IPS-18a (cell line): ENCODE measurements at regions not wholly inside any gene's neighbourhood (a gene's known extent, or its start where the extent isn't known, plus 50 kb on each side); places are given as distances from the start of the nearest gene placed in this dataset.

Source experiments
- H3K27ac ChIP-seq: one replicate; pipeline ENCODE4 v1.5.1; 2013; ENCODE audit warnings: low read length
- H3K27me3 ChIP-seq: one replicate; pipeline ENCODE4 v1.6.1; 2013; ENCODE audit warnings: mild to moderate bottlenecking, low read length; ENCODE audit not compliant: control insufficient read depth, insufficient read depth
- H3K36me3 ChIP-seq: one replicate; pipeline ENCODE4 v1.6.1; 2013; ENCODE audit warnings: low read depth, low read length; ENCODE audit not compliant: control insufficient read depth
- H3K4me1 ChIP-seq: one replicate; pipeline ENCODE4 v1.6.1; 2013; ENCODE audit warnings: low read depth, low read length; ENCODE audit not compliant: control insufficient read depth
- H3K4me3 ChIP-seq: one replicate; pipeline ENCODE4 v1.5.1; 2013; ENCODE audit warnings: low read length
- H3K9ac ChIP-seq: one replicate; pipeline ENCODE4 v1.6.1; 2013; ENCODE audit warnings: mild to moderate bottlenecking, low read length, moderate library complexity
- H3K9me3 ChIP-seq: one replicate; pipeline ENCODE4 v1.6.1; 2013; ENCODE audit warnings: low read depth, low read length; ENCODE audit not compliant: control insufficient read depth

GRCh38 chr11:127236776-127237175, 236.2 kb upstream of the KIRREL3 start:
- H3K36me3 ChIP-seq, result no peaks in the 10 kb centered on the region
- H3K4me1 ChIP-seq, result no peaks in the 10 kb centered on the region
- no peaks in the 10 kb centered on the region for H3K9me3 ChIP-seq

GRCh38 chr11:127233998-127234397, 233.4 kb upstream of the KIRREL3 start:
- no peak overlapping the region for H3K27ac ChIP-seq
- H3K27me3 ChIP-seq, result no peaks in the 10 kb centered on the region
- H3K9me3 ChIP-seq, result no peaks in the 10 kb centered on the region
- no peaks in the 10 kb centered on the region for H3K4me1 ChIP-seq
- H3K36me3 ChIP-seq, result no peaks in the 10 kb centered on the region
- H3K4me3 ChIP-seq, result no peak overlapping the region
- H3K9ac ChIP-seq, result no peak overlapping the region

More at GRCh38 chr11:127236776-127237175, 236.2 kb upstream of the KIRREL3 start:
- H3K4me3 ChIP-seq, result no peak overlapping the region
- H3K9ac ChIP-seq, result no peak overlapping the region
- no peak overlapping the region for H3K27ac ChIP-seq
- no peaks in the 10 kb centered on the region for H3K27me3 ChIP-seq

- H3K9ac ChIP-seq, result no peak overlapping the region
- no peak overlapping the region for H3K4me3 ChIP-seq
- no peak overlapping the region for H3K27ac ChIP-seq
- H3K36me3 ChIP-seq, result no peaks in the 10 kb centered on the region
- no peaks in the 10 kb centered on the region for H3K9me3 ChIP-seq
- H3K4me1 ChIP-seq, result no peaks in the 10 kb centered on the region
- H3K27me3 ChIP-seq, result no peaks in the 10 kb centered on the region
Observed at GRCh38 chr11:127230392-127230791, 229.8 kb upstream of the KIRREL3 start.

- Histone ChIP-seq H3K27me3 (no peaks in the 10 kb centered on the region), H3K9me3 (no peaks in the 10 kb centered on the region), H3K4me3 (no peak overlapping the region), H3K27ac (no peak overlapping the region), H3K9ac (no peak overlapping the region), H3K36me3 (no peaks in the 10 kb centered on the region), H3K4me1 (peaks cover 5% of the 10 kb centered on the region)
Observed at GRCh38 chr11:127226949-127227348, 226.4 kb upstream of the KIRREL3 start.

- Histone ChIP-seq H3K4me1 (peaks cover 5% of the 10 kb centered on the region), H3K9ac (no peak overlapping the region), H3K27me3 (no peaks in the 10 kb centered on the region), H3K27ac (no peak overlapping the region), H3K36me3 (no peaks in the 10 kb centered on the region), H3K9me3 (no peaks in the 10 kb centered on the region), H3K4me3 (no peak overlapping the region)
Observed at GRCh38 chr11:127226380-127226779, 225.8 kb upstream of the KIRREL3 start.

- Histone ChIP-seq H3K36me3 (no peaks in the 10 kb centered on the region), H3K4me3 (no peak overlapping the region), H3K27me3 (no peaks in the 10 kb centered on the region), H3K9me3 (no peaks in the 10 kb centered on the region), H3K9ac (no peak overlapping the region), H3K4me1 (peaks cover 5% of the 10 kb centered on the region), H3K27ac (no peak overlapping the region)
Observed at GRCh38 chr11:127225619-127226018, 225.0 kb upstream of the KIRREL3 start.

GRCh38 chr11:127224276-127224675, 223.7 kb upstream of the KIRREL3 start:
- Histone ChIP-seq H3K4me3 (no peak overlapping the region), H3K4me1 (peaks cover 5% of the 10 kb centered on the region), H3K36me3 (no peaks in the 10 kb centered on the region), H3K9ac (no peak overlapping the region), H3K27ac (no peak overlapping the region), H3K27me3 (no peaks in the 10 kb centered on the region), H3K9me3 (no peaks in the 10 kb centered on the region)

GRCh38 chr11:127223633-127224032, 223.1 kb upstream of the KIRREL3 start:
- Histone ChIP-seq H3K4me3 (no peak overlapping the region), H3K27ac (no peak overlapping the region), H3K36me3 (no peaks in the 10 kb centered on the region), H3K9ac (no peak overlapping the region), H3K4me1 (peaks cover 5% of the 10 kb centered on the region), H3K27me3 (no peaks in the 10 kb centered on the region), H3K9me3 (no peaks in the 10 kb centered on the region)

- Histone ChIP-seq H3K4me3 (no peak overlapping the region), H3K9me3 (no peaks in the 10 kb centered on the region), H3K27ac (no peak overlapping the region), H3K9ac (no peak overlapping the region), H3K4me1 (peaks cover 5% of the 10 kb centered on the region), H3K27me3 (no peaks in the 10 kb centered on the region), H3K36me3 (no peaks in the 10 kb centered on the region)
Observed at GRCh38 chr11:127223026-127223425, 222.5 kb upstream of the KIRREL3 start.

- Histone ChIP-seq H3K36me3 (no peaks in the 10 kb centered on the region), H3K9me3 (no peaks in the 10 kb centered on the region), H3K4me3 (no peak overlapping the region), H3K27me3 (no peaks in the 10 kb centered on the region), H3K4me1 (peaks cover 5% of the 10 kb centered on the region), H3K27ac (no peak overlapping the region), H3K9ac (no peak overlapping the region)
Observed at GRCh38 chr11:127219704-127220103, 219.1 kb upstream of the KIRREL3 start.

GRCh38 chr11:127218275-127218608, 217.7 kb upstream of the KIRREL3 start:
- no peaks in the 10 kb centered on the region for H3K27me3 ChIP-seq
- H3K9ac ChIP-seq, result no peak overlapping the region
- H3K4me3 ChIP-seq, result no peak overlapping the region
- H3K27ac ChIP-seq, result no peak overlapping the region
- H3K36me3 ChIP-seq, result no peaks in the 10 kb centered on the region
- peaks cover 4% of the 10 kb centered on the region for H3K4me1 ChIP-seq
- no peaks in the 10 kb centered on the region for H3K9me3 ChIP-seq

- Histone ChIP-seq H3K4me1 (no peaks in the 10 kb centered on the region), H3K4me3 (no peak overlapping the region), H3K36me3 (no peaks in the 10 kb centered on the region), H3K9me3 (no peaks in the 10 kb centered on the region), H3K27ac (no peak overlapping the region), H3K9ac (no peak overlapping the region), H3K27me3 (no peaks in the 10 kb centered on the region)
Observed at GRCh38 chr11:127217452-127218274, 217.1 kb upstream of the KIRREL3 start.
